Osteoblast (primary cell): ENCODE measurements at regions not wholly inside any gene's neighbourhood (a gene's known extent, or its start where the extent isn't known, plus 50 kb on each side); places are given as distances from the start of the nearest gene placed in this dataset.

Experiments
- DNase-seq: peaks from one replicate; pipeline ENCODE4 v3.0.0; 2011; ENCODE audit warnings: low spot score, mixed read lengths; ENCODE audit not compliant: insufficient read length; ENCODE audit errors: missing footprints
- H2AFZ ChIP-seq: 2 replicates; pipeline ENCODE4 v1.6.0; 2011; ENCODE audit warnings: mild to moderate bottlenecking, low read length
- H3K27ac ChIP-seq: 2 replicates; pipeline ENCODE4 v1.5.1; 2011; ENCODE audit warnings: mild to moderate bottlenecking, low read depth, low read length, moderate library complexity
- H3K27me3 ChIP-seq: 2 replicates; pipeline ENCODE4 v1.6.0; 2012; ENCODE audit warnings: mild to moderate bottlenecking, control low read depth, inconsistent platforms, low read length, moderate library complexity; ENCODE audit not compliant: insufficient read depth
- H3K36me3 ChIP-seq: 2 replicates; pipeline ENCODE4 v1.5.1; 2011; ENCODE audit warnings: mild to moderate bottlenecking, low read length, control low read depth, moderate library complexity; ENCODE audit not compliant: insufficient read depth
- H3K4me1 ChIP-seq: 2 replicates; pipeline ENCODE4 v1.5.1; 2011; ENCODE audit warnings: mild to moderate bottlenecking, low read length, control low read depth, moderate library complexity; ENCODE audit not compliant: insufficient read depth
- H3K4me2 ChIP-seq: 2 replicates; pipeline ENCODE4 v1.6.0; 2011; ENCODE audit warnings: mild to moderate bottlenecking, low read length; ENCODE audit not compliant: insufficient read depth
- H3K4me3 ChIP-seq: fragments of 200-600 bp; sonication (generic); 3 replicates; pipeline ENCODE4 v1.5.1; 2012; ENCODE audit warnings: mild to moderate bottlenecking, low read length, inconsistent platforms; ENCODE audit not compliant: insufficient read depth
- H3K79me2 ChIP-seq: 2 replicates; pipeline ENCODE4 v1.6.0; 2012; ENCODE audit warnings: mild to moderate bottlenecking, low read length, control low read depth, inconsistent platforms; ENCODE audit not compliant: insufficient read depth
- H3K9me3 ChIP-seq: 2 replicates; pipeline ENCODE4 v1.5.1; 2011; ENCODE audit warnings: low read depth, low read length, control low read depth
- H4K20me1 ChIP-seq: 2 replicates; pipeline ENCODE4 v1.6.0; 2012; ENCODE audit warnings: mild to moderate bottlenecking, low read length, control low read depth; ENCODE audit not compliant: insufficient read depth
- CTCF ChIP-seq: IDR thresholded peaks from 2 replicates; pipeline ENCODE4 v1.5.1; 2011; ENCODE audit warnings: mild to moderate bottlenecking, low read depth, low read length, moderate library complexity; ENCODE audit errors: extremely low read depth

- Histone ChIP-seq H3K27ac (no peak overlapping the region), H3K4me2 (no peak overlapping the region), H3K9me3 (no peaks in the 10 kb centered on the region), H3K4me3 (no peak overlapping the region), H4K20me1 (no peaks in the 10 kb centered on the region), H3K27me3 (no peaks in the 10 kb centered on the region), H3K36me3 (no peaks in the 10 kb centered on the region), H3K79me2 (no peaks in the 10 kb centered on the region), H3K4me1 (no peaks in the 10 kb centered on the region), H2AFZ (no peak overlapping the region)
- no peak for DNase-seq
- no peak for TF ChIP-seq CTCF
Measured at GRCh38 chr14:84976805-84977204, 553.1 kb upstream of the FLRT2 start.

- Histone ChIP-seq H3K27ac (no peak overlapping the region), H3K4me2 (no peak overlapping the region), H2AFZ (no peak overlapping the region), H3K27me3 (no peaks in the 10 kb centered on the region), H3K9me3 (no peaks in the 10 kb centered on the region), H3K79me2 (no peaks in the 10 kb centered on the region), H3K36me3 (no peaks in the 10 kb centered on the region), H3K4me3 (no peak overlapping the region), H4K20me1 (no peaks in the 10 kb centered on the region), H3K4me1 (no peaks in the 10 kb centered on the region)
- no peak for TF ChIP-seq CTCF
- DNase-seq: peak; percentile 2
Measured at GRCh38 chr14:84987042-84987441, 542.9 kb upstream of the FLRT2 start.

- DNase-seq: no peak
Measured at GRCh38 chr14:84988357-84988756, 541.6 kb upstream of the FLRT2 start.

GRCh38 chr14:84991021-84991420, 538.9 kb upstream of the FLRT2 start:
- no peak for TF ChIP-seq CTCF
- Histone ChIP-seq H3K27ac (no peak overlapping the region), H3K4me3 (no peak overlapping the region), H3K27me3 (no peaks in the 10 kb centered on the region), H3K4me1 (no peaks in the 10 kb centered on the region), H4K20me1 (no peaks in the 10 kb centered on the region), H3K4me2 (no peak overlapping the region), H3K9me3 (no peaks in the 10 kb centered on the region), H2AFZ (no peak overlapping the region), H3K36me3 (no peaks in the 10 kb centered on the region), H3K79me2 (no peaks in the 10 kb centered on the region)
- no peak for DNase-seq

More at GRCh38 chr14:84988357-84988756, 541.6 kb upstream of the FLRT2 start:
- H3K4me1 ChIP-seq: no peaks in the 10 kb centered on the region
- H3K36me3 ChIP-seq: no peaks in the 10 kb centered on the region
- no peak overlapping the region for H3K4me2 ChIP-seq
- H4K20me1 ChIP-seq: no peaks in the 10 kb centered on the region
- no peak overlapping the region for H3K27ac ChIP-seq
- H2AFZ ChIP-seq: no peak overlapping the region
- no peaks in the 10 kb centered on the region for H3K9me3 ChIP-seq
- TF ChIP-seq CTCF: no peak
- no peak overlapping the region for H3K4me3 ChIP-seq
- H3K79me2 ChIP-seq: no peaks in the 10 kb centered on the region
- no peaks in the 10 kb centered on the region for H3K27me3 ChIP-seq
